ENCODE measurements at regions not wholly inside any gene's neighbourhood (a gene's known extent, or its start where the extent isn't known, plus 50 kb on each side); places are given as distances from the start of the nearest gene placed in this dataset.

DNA sequence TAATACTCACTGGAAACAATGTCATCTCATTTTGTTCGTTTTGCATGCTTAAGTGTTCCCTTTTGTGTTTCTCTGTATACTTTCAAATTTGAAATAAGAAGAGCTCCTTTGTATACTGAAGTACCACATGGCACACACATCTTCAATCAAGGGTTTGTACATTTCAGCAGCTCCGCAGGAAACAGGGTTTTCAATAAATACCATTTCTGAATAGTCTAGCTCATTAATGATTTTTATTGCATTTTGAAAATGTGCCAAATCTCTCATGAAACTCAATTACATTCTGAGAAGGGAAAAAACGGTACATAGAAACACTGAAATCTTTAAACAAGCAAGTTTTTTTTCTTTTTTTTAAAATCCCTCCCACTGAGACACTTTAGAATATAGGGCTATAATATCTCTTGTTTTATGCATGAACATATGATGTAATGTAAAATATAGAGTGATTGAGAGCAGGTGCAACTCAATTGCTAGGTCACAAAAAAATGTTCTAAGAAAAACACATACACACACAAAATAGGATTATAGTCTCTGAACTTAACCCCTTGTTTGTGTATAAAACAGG, 914.2 kb upstream of the PCDH7 start:
- WGBS, 2 donors, result 43 to 66% methylated on average over 3 of the region's 3 CpGs
- no peaks in the 10 kb centered on the region for H3K27me3 ChIP-seq (ENCODE audit: control insufficient read depth in 3 of 3, insufficient read depth in 3 of 3, low read length in 2 of 3)
- no peaks in the 10 kb centered on the region for H3K4me1 ChIP-seq (ENCODE audit: control insufficient read depth in 5 of 5, insufficient read depth in 5 of 5, low read length in 5 of 5)
- H3K36me3 ChIP-seq (ENCODE audit: control insufficient read depth in 4 of 4, insufficient read depth in 4 of 4, low read length in 4 of 4), result no peaks in the 10 kb centered on the region
- no peak overlapping the region for H3K4me3 ChIP-seq
- TF ChIP-seq, protein P1, sequence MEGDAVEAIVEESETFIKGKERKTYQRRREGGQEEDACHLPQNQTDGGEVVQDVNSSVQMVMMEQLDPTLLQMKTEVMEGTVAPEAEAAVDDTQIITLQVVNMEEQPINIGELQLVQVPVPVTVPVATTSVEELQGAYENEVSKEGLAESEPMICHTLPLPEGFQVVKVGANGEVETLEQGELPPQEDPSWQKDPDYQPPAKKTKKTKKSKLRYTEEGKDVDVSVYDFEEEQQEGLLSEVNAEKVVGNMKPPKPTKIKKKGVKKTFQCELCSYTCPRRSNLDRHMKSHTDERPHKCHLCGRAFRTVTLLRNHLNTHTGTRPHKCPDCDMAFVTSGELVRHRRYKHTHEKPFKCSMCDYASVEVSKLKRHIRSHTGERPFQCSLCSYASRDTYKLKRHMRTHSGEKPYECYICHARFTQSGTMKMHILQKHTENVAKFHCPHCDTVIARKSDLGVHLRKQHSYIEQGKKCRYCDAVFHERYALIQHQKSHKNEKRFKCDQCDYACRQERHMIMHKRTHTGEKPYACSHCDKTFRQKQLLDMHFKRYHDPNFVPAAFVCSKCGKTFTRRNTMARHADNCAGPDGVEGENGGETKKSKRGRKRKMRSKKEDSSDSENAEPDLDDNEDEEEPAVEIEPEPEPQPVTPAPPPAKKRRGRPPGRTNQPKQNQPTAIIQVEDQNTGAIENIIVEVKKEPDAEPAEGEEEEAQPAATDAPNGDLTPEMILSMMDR (IDR thresholded peaks at IDR 0.05; ENCODE audit: control extremely low read depth, extremely low read depth), result no peak
- no peak overlapping the region for H3K27ac ChIP-seq (ENCODE audit: low read depth in 1 of 2, low read length in 1 of 2)
- H3K9ac ChIP-seq (ENCODE audit: insufficient read depth in 1 of 2, low read length in 2 of 2), result no peak overlapping the region
- peak in 1 of 3 donors; percentile 6 for DNase-seq
- no peak for ATAC-seq (ENCODE audit: insufficient read depth, low FRiP score)
- peaks cover 0 to 6% (median 0%) of the 10 kb centered on the region in 4 donors for H3K9me3 ChIP-seq (ENCODE audit: control insufficient read depth in 4 of 4, insufficient read depth in 3 of 4, low read length in 3 of 4)

- TF ChIP-seq, protein P1 (IDR thresholded peaks at IDR 0.05; ENCODE audit: control extremely low read depth, extremely low read depth), result no peak
- WGBS, 2 donors, result 86 to 87% methylated on average over 4 of the region's 4 CpGs
- Histone ChIP-seq H3K4me3 (no peak overlapping the region), H3K9me3 (ENCODE audit: control insufficient read depth in 4 of 4, insufficient read depth in 3 of 4, low read length in 3 of 4) (no peaks in the 10 kb centered on the region), H3K27ac (ENCODE audit: low read depth in 1 of 2, low read length in 1 of 2) (no peak overlapping the region), H3K27me3 (ENCODE audit: control insufficient read depth in 3 of 3, insufficient read depth in 3 of 3, low read length in 2 of 3) (no peaks in the 10 kb centered on the region), H3K9ac (ENCODE audit: insufficient read depth in 1 of 2, low read length in 2 of 2) (no peak overlapping the region), H3K4me1 (ENCODE audit: control insufficient read depth in 5 of 5, insufficient read depth in 5 of 5, low read length in 5 of 5) (no peaks in the 10 kb centered on the region), H3K36me3 (ENCODE audit: control insufficient read depth in 4 of 4, insufficient read depth in 4 of 4, low read length in 4 of 4) (no peaks in the 10 kb centered on the region)
- DNase-seq (no peak), ATAC-seq (ENCODE audit: insufficient read depth, low FRiP score) (no peak)
These were observed 902.2 kb upstream of the PCDH7 start for GRCh38 chr4:29817961-29818360.

DNA sequence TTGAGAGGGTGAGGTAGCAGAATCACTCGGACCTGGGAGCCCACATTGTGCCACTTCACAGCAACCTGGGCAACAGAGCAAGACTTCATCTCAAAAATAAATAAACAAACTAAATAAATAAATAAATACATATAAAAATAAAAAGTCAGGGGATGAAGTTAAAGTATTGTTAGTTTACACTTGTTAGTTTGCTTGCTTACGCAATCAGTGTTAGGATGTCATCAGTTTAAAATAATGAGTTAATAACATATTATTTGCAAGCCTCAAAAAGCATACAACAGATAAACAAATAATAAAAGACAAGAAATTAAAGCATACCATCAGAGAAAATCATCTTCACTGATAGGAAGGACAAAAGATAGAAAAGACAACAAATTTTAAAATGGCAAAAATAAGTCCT, 891.1 kb upstream of the PCDH7 start:
- Histone ChIP-seq H3K4me3 (no peak overlapping the region), H3K27me3 (ENCODE audit: control insufficient read depth in 3 of 3, insufficient read depth in 3 of 3, low read length in 2 of 3) (no peaks in the 10 kb centered on the region), H3K4me1 (ENCODE audit: control insufficient read depth in 5 of 5, insufficient read depth in 5 of 5, low read length in 5 of 5) (no peaks in the 10 kb centered on the region), H3K27ac (ENCODE audit: low read depth in 1 of 2, low read length in 1 of 2) (no peak overlapping the region), H3K9me3 (ENCODE audit: control insufficient read depth in 4 of 4, insufficient read depth in 3 of 4, low read length in 3 of 4) (peaks cover 0 to 2% (median 0%) of the 10 kb centered on the region in 4 donors), H3K9ac (ENCODE audit: insufficient read depth in 1 of 2, low read length in 2 of 2) (no peak overlapping the region), H3K36me3 (ENCODE audit: control insufficient read depth in 4 of 4, insufficient read depth in 4 of 4, low read length in 4 of 4) (no peaks in the 10 kb centered on the region)
- TF ChIP-seq, protein P1 (IDR thresholded peaks at IDR 0.05; ENCODE audit: control extremely low read depth, extremely low read depth), result no peak
- no peak for ATAC-seq (ENCODE audit: insufficient read depth, low FRiP score)
- 75 to 85% methylated on average over 2 of the region's 2 CpGs for WGBS, 2 donors
- DNase-seq, result no peak

GRCh38 chr4:29852537-29852936, 867.6 kb upstream of the PCDH7 start:
- Histone ChIP-seq H3K4me3 (no peak overlapping the region), H3K36me3 (ENCODE audit: control insufficient read depth in 4 of 4, insufficient read depth in 4 of 4, low read length in 4 of 4) (no peaks in the 10 kb centered on the region), H3K27me3 (ENCODE audit: control insufficient read depth in 3 of 3, insufficient read depth in 3 of 3, low read length in 2 of 3) (no peaks in the 10 kb centered on the region), H3K9me3 (ENCODE audit: control insufficient read depth in 4 of 4, insufficient read depth in 3 of 4, low read length in 3 of 4) (no peaks in the 10 kb centered on the region), H3K9ac (ENCODE audit: insufficient read depth in 1 of 2, low read length in 2 of 2) (no peak overlapping the region), H3K4me1 (ENCODE audit: control insufficient read depth in 5 of 5, insufficient read depth in 5 of 5, low read length in 5 of 5) (no peaks in the 10 kb centered on the region), H3K27ac (ENCODE audit: low read depth in 1 of 2, low read length in 1 of 2) (no peak overlapping the region)
- DNase-seq (peak in 1 of 3 donors; percentile 3), ATAC-seq (ENCODE audit: insufficient read depth, low FRiP score) (no peak)
- TF ChIP-seq, protein P1 (IDR thresholded peaks at IDR 0.05; ENCODE audit: control extremely low read depth, extremely low read depth), result no peak
